ENCODE measurements at regions not wholly inside any gene's neighbourhood (a gene's known extent, or its start where the extent isn't known, plus 50 kb on each side); places are given as distances from the start of the nearest gene placed in this dataset.

DNA sequence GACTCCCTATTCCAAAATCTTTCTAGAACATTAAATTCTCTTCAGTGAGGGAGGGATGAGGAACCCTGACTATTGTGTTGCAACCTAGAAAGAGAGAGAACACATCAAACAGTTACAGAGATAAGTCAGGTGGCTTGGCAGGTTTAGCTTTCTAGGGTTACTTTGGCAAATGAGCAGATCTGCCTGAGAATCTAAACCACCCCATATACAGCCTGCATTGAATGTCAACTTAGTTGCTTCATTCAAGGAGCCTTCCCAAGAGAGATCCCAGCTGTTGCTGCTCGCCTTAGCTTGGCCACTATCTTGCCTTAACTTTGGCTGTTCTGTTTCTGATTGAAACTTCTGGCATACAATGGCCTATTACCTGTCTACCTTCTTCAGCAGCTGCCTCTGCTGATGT is 74.7 kb upstream of the TCF21 start:
- no peaks in the 10 kb centered on the region for H3K9me3 ChIP-seq (ENCODE audit: low read length)
- BruUV-seq (replicated peaks), result no TSS peak
- H3K9me2 ChIP-seq (replicated peaks; ENCODE audit: low read length), result no peaks in the 10 kb centered on the region
- H3K27me3 ChIP-seq (ENCODE audit: low read length), result no peaks in the 10 kb centered on the region
- TF ChIP-seq, protein P1, sequence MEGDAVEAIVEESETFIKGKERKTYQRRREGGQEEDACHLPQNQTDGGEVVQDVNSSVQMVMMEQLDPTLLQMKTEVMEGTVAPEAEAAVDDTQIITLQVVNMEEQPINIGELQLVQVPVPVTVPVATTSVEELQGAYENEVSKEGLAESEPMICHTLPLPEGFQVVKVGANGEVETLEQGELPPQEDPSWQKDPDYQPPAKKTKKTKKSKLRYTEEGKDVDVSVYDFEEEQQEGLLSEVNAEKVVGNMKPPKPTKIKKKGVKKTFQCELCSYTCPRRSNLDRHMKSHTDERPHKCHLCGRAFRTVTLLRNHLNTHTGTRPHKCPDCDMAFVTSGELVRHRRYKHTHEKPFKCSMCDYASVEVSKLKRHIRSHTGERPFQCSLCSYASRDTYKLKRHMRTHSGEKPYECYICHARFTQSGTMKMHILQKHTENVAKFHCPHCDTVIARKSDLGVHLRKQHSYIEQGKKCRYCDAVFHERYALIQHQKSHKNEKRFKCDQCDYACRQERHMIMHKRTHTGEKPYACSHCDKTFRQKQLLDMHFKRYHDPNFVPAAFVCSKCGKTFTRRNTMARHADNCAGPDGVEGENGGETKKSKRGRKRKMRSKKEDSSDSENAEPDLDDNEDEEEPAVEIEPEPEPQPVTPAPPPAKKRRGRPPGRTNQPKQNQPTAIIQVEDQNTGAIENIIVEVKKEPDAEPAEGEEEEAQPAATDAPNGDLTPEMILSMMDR (conservative IDR thresholded peaks at IDR 0.05; ENCODE audit: low read depth, low read length), result no peak
- TF ChIP-seq EZH2 (IDR thresholded peaks at IDR 0.05; ENCODE audit: low read length, unreplicated experiment), result no peak
- TF ChIP-seq EZH2phosphoT487 (IDR thresholded peaks at IDR 0.05; ENCODE audit: borderline replicate concordance, low read length), result no peak
- no peaks in the 10 kb centered on the region for H3K79me2 ChIP-seq (ENCODE audit: low read length)
- H3K4me3 ChIP-seq (ENCODE audit: low read length), result no peak overlapping the region
- H3K36me3 ChIP-seq (ENCODE audit: low read depth, low read length), result no peaks in the 10 kb centered on the region
- POLR2A ChIA-PET (ENCODE audit: unreplicated experiment), result no interaction called here
- no peak for ATAC-seq
- no peaks in the 10 kb centered on the region for H4K20me1 ChIP-seq (ENCODE audit: low read length)
- H3K4me2 ChIP-seq (ENCODE audit: low read length), result no peak overlapping the region
- H3F3A ChIP-seq (ENCODE audit: low read length, unreplicated experiment), result no peaks in the 10 kb centered on the region
- no peak overlapping the region for H2AFZ ChIP-seq (ENCODE audit: low read length)
- H3K27ac ChIP-seq (ENCODE audit: low read length), result no peak overlapping the region
- no peak for DNase-seq
- CTCF ChIA-PET, result no interaction called here
- intact Hi-C loops (cut with micrococcal nuclease), result no loop called here
- no peaks in the 10 kb centered on the region for H3K4me1 ChIP-seq (ENCODE audit: insufficient read depth, low read length)
- no peak overlapping the region for H3K9ac ChIP-seq (ENCODE audit: low read length)

DNA sequence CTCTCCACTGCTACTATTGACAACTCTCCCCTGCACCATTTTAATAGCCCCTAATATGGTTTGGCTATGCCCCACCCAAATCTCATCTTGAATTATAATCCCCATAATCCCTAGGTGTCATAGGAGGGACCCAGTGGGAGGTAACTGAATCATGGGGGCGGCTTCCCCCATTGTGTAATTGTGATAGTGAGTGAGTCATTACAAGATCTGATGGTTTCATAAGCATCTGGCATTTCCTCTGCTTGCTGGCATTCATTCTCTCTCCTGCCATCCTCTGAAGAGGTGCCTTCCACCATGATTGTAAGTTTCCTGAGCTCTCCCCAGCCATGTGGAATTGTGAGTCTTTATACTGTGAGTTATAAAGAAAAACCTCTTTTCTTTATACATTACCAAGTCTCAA is 74.1 kb upstream of the TCF21 start:
- Histone ChIP-seq H3K27ac (ENCODE audit: low read length) (no peak overlapping the region), H3F3A (ENCODE audit: low read length, unreplicated experiment) (no peaks in the 10 kb centered on the region), H3K4me1 (ENCODE audit: insufficient read depth, low read length) (no peaks in the 10 kb centered on the region), H3K9ac (ENCODE audit: low read length) (no peak overlapping the region), H3K27me3 (ENCODE audit: low read length) (no peaks in the 10 kb centered on the region), H3K9me2 (replicated peaks; ENCODE audit: low read length) (no peaks in the 10 kb centered on the region), H4K20me1 (ENCODE audit: low read length) (no peaks in the 10 kb centered on the region), H3K4me2 (ENCODE audit: low read length) (no peak overlapping the region), H3K9me3 (ENCODE audit: low read length) (no peaks in the 10 kb centered on the region), H3K4me3 (ENCODE audit: low read length) (no peak overlapping the region), H3K36me3 (ENCODE audit: low read depth, low read length) (no peaks in the 10 kb centered on the region), H3K79me2 (ENCODE audit: low read length) (no peaks in the 10 kb centered on the region), H2AFZ (ENCODE audit: low read length) (no peak overlapping the region)
- intact Hi-C loops (cut with micrococcal nuclease), result no loop called here
- ATAC-seq (no peak), DNase-seq (peak; percentile 9)
- ChIA-PET POLR2A (ENCODE audit: unreplicated experiment) (interaction anchor here (0.6 kb wide), 1 partner anchor 474 kb away, joined by 6 read pairs; no protein-coding TSS in a partner anchor), CTCF (no interaction called here)
- TF ChIP-seq, protein P1 (conservative IDR thresholded peaks at IDR 0.05; ENCODE audit: low read depth, low read length), result no peak
- TF ChIP-seq EZH2 (IDR thresholded peaks at IDR 0.05; ENCODE audit: low read length, unreplicated experiment) (no peak), EZH2phosphoT487 (IDR thresholded peaks at IDR 0.05; ENCODE audit: borderline replicate concordance, low read length) (no peak)
- no TSS peak for BruUV-seq (replicated peaks)

DNA sequence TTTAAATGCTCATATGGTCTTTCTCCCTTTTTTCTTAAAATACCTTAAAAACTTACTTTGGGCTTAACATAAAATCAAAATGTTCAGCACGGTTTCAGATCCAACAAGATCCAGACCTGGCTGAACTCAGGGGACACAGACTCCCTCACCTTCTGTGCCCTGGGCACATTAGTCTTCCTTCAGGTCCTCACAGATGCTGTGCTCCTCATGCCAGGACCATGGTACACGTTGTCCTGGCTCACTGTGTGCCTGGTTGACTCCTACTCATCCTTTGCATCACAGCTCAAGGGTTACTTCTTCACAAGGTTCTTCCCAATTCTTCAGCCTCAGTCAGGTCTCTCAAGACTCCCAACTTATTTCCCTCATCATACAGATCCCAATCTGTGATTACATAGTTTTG is 73.6 kb upstream of the TCF21 start:
- Histone ChIP-seq H3K9me3 (ENCODE audit: low read length) (no peaks in the 10 kb centered on the region), H3K9ac (ENCODE audit: low read length) (no peak overlapping the region), H3K9me2 (replicated peaks; ENCODE audit: low read length) (no peaks in the 10 kb centered on the region), H3F3A (ENCODE audit: low read length, unreplicated experiment) (no peaks in the 10 kb centered on the region), H3K4me2 (ENCODE audit: low read length) (no peak overlapping the region), H2AFZ (ENCODE audit: low read length) (no peak overlapping the region), H4K20me1 (ENCODE audit: low read length) (no peaks in the 10 kb centered on the region), H3K4me1 (ENCODE audit: insufficient read depth, low read length) (no peaks in the 10 kb centered on the region), H3K27me3 (ENCODE audit: low read length) (no peaks in the 10 kb centered on the region), H3K79me2 (ENCODE audit: low read length) (no peaks in the 10 kb centered on the region), H3K4me3 (ENCODE audit: low read length) (no peak overlapping the region), H3K27ac (ENCODE audit: low read length) (no peak overlapping the region), H3K36me3 (ENCODE audit: low read depth, low read length) (no peaks in the 10 kb centered on the region)
- POLR2A ChIA-PET (ENCODE audit: unreplicated experiment), result interaction anchor here (0.6 kb wide), 1 partner anchor 474 kb away, joined by 6 read pairs; no protein-coding TSS in a partner anchor
- DNase-seq (no peak), ATAC-seq (no peak)
- CTCF ChIA-PET, result no interaction called here
- intact Hi-C loops (cut with micrococcal nuclease), result no loop called here
- TF ChIP-seq, protein P1 (conservative IDR thresholded peaks at IDR 0.05; ENCODE audit: low read depth, low read length), result no peak
- TF ChIP-seq EZH2 (IDR thresholded peaks at IDR 0.05; ENCODE audit: low read length, unreplicated experiment) (no peak), EZH2phosphoT487 (IDR thresholded peaks at IDR 0.05; ENCODE audit: borderline replicate concordance, low read length) (no peak)
- no TSS peak for BruUV-seq (replicated peaks)

All from PC-3 (cell line).